NCI-H1417 treated with DMSO at 0.1 percent for 48 hours (cell line): ENCODE measurements at regions not wholly inside any gene's neighbourhood (a gene's known extent, or its start where the extent isn't known, plus 50 kb on each side); places are given as distances from the start of the nearest gene placed in this dataset.
"Not testable (repeated sequence)": the region's sequence is repeated elsewhere in the genome, so short reads cannot be mapped to it uniquely, and the experiment has no call there.

Experiments used
- DNase-seq: peaks from one replicate; lab custom pipeline; 2025; lab: John Stamatoyannopoulos, UW

DNA sequence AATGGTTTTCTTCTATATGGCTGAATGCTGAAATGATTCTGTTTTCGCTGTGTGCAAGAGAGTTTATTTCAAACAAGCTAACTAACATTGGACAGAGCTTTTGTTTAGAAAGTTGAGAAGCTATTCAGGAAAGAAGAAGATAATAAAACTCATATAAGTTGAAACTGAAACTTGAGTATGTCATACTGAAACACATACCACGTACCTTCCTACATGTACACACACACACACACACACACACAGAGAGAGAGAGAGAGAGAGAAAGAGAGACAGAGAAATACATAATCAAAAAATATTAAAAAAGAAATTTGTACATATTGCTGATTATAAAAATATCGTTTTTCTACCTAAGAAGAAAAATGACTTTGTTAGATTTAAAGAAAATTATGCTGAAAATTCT is 561.9 kb upstream of the KCND2 start:
- no peak for DNase-seq

GRCh38 chr7:119712886-119713462 is 560.0 kb upstream of the KCND2 start:
- no peak for DNase-seq

GRCh38 chr7:119713606-119714005 is 559.4 kb upstream of the KCND2 start:
- no peak for DNase-seq

- no peak for DNase-seq
Measured at GRCh38 chr7:119720541-119720940, 552.4 kb upstream of the KCND2 start.

- no peak for DNase-seq
Measured at GRCh38 chr7:119724041-119724792, 548.8 kb upstream of the KCND2 start.

DNA sequence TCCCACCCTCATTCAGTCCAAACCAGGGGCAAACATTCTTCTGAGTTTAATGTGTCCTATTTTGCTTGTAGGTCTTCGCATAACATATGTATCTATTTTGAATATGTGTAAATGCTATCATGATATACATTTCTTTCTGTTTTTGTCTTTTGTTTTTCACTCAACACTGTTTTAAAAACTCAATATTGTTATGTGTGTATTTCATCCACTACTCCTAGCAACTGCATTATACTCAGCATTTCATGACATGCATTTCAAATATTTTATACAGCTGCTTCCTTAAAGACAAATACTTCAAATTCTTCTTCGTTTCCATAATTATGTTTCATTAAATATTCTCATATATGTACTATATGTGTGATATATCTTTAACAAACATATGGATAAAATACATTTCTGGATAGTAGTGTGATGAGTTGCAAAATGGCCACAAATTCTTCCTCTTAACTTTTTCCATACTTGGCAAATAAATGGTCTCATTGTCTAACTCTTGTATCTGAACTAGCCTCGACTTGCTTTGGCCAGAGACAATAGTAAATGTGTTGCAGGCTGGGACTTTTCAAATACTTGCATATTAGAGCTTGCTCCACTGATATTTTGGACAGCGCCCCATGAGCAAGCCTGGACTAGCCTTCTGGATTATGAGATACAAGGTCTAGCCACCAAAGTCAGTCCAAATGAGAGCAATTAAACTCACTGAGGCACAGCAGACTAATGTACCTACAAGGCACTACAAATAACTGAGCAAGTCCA is 539.7 kb upstream of the KCND2 start:
- DNase-seq = no peak

DNA sequence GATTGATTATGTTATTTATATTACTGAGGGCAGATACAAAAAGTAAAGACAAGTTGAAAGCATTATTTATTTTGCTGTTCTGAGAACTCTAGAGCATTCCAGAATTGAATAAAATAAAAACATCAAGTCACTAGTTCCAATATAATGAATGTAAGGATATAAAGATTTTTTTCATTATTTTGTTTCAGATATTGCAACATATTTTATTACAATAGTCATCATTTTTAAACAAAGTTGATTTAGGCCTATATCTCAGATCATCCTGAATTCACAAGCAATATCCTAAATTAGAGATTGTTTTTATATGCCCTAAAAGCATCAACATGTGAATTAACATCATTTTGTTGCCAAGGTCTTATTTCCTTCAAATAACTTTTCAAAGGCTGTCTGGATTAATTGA is 535.6 kb upstream of the KCND2 start:
- DNase-seq = no peak

DNA sequence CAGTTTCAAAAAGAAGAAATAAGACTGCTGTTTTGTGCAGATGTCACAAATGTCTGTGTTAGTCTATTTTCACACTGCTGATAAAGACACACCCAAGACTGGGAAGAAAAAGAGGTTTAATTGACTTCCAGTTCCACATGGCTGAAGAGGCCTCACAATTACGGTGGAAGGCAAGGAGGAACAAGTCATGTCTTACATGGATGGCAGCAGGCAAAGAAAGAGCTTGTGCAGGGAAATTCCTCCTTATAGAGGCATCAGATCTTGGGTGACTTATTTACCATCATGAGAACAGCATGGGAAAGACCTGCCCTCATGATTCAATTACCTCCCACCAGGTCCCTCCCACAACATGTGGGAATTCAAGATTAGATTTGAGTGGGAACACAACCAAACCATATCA is 527.7 kb upstream of the KCND2 start:
- DNase-seq = not testable (repeated sequence)

- DNase-seq = no peak
Measured at GRCh38 chr7:119748251-119748860, 524.6 kb upstream of the KCND2 start.

- DNase-seq = no peak
Measured at GRCh38 chr7:119748991-119749390, 524.0 kb upstream of the KCND2 start.

DNA sequence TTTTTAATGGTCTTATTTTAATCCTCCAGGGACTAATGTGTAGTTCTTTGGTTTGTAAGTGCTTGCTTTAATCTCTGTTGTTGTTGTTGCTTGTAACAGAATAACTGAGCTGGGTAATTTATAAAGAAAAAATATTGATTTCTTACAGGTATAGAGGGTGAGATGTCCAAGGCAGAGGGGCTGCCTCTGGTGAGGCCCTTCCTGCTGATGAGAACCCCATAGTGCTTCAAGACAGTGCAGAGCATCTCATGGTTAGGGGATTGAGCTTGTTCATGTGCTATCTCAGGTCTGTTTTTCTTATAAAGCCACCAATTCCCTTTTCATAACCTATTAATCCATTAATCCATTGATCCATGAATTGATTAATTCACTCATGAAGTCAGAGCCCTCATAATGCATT is 516.3 kb upstream of the KCND2 start:
- no peak for DNase-seq

- no peak for DNase-seq
Measured at GRCh38 chr7:119758254-119758653, 514.7 kb upstream of the KCND2 start.

GRCh38 chr7:119761776-119762175 is 511.2 kb upstream of the KCND2 start:
- no peak for DNase-seq

DNA sequence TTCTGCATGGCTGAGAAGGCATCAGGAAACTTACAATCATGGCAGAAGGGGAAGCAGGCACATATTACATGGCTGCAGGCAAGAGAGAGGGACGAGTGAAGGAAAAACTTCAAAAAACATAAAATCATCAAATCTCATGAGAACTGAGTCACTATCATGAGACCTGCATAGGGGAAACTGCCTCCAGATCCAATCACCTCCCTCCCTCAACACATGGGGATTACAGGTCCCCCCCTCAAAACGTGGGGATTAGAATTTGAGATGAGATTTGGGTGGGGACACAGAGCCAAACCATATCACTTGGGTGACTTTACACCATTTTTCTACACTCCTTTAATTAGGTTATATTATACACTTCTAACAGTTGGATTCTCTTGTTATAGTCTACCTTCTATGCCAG is 490.7 kb upstream of the KCND2 start:
- no peak for DNase-seq

GRCh38 chr7:119783799-119784198 is 489.2 kb upstream of the KCND2 start:
- DNase-seq = no peak

- no peak for DNase-seq
Measured at GRCh38 chr7:119802147-119802546, 470.8 kb upstream of the KCND2 start.

DNA sequence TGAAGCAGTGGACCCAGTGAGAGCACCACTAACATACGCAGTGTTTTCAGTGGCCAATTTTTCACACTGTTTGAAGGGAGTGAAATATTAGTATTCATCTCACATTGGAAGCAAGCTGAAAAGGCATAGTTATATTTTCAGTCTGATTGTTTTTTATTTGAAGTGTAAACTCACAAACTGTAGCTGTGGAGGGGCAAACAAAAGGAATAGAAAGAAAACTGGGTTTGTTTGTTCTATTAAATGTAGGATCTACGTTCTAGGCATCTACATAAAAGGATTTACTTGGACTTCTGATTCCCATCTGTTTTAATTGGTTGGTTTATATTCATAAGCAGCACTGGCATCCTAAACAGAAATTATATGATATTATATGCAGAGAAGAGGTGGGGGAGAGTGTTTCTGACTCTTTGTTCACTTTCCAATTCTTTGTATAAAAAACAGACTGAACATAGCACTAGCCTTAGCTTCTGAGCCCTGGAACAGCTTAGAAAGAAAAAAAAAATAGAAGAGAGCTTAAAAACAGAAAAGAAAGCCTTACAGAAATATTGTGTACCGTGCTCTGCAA is 447.8 kb upstream of the KCND2 start:
- no peak for DNase-seq

GRCh38 chr7:119826547-119826946 is 446.4 kb upstream of the KCND2 start:
- DNase-seq = no peak

- DNase-seq = no peak
Measured at GRCh38 chr7:119838444-119838843, 434.5 kb upstream of the KCND2 start.

DNA sequence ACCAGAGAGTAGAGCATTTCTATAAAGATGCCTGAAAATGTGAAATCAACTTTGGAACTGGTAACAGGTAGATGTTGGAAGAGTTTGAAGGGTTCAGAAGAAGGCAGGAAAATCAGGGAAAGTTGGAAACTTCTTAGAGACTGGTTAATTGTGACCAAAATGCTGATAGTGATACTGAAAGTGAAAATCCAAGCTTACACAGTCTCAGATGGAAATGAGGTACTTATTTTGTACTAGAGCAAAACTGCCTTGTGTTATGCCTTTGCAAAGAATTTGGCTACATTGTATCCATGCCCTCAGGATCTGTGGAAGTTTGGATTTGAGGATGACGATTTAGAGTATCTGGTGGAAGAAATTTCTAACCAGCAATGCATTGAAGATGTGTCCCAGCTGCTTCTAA is 430.6 kb upstream of the KCND2 start:
- DNase-seq = no peak

DNA sequence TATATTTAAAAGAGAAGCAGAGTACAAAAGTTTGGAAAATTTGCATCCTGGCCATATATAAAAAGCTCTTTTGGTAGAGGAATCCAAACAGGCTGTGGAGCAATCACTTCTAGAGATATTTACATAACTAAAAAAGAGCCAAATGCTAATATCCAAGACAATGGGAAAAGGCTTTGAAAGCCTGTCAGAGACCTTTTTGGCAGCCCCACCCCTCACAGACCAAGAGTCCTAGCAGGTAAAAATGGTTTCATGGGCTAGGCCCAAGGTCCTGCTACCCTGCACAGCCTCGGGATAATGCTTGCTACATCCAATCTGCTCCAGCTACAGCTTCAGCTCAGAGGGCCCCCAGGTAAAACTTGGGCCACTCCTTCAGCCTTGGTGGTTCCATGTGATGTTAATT is 430.2 kb upstream of the KCND2 start:
- no peak for DNase-seq

GRCh38 chr7:119861385-119861784 is 411.6 kb upstream of the KCND2 start:
- DNase-seq = no peak

DNA sequence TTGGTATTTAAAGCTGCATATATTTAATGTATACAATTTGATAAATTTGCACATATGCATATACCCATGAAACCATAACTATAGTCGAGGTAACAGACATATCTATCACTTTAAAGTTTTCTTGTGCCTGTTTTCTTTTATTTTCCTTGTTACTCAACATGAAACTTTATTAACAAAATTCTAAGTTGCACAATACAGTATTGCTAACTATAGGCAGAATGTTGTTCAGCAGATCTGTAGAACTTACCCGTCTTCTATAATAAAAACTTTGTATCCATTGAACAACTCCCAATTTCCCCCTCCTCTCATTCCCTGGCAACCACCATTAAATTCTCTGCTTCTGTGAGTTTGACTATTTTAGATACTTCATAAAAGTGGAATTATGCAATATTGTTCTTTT is 404.6 kb upstream of the KCND2 start:
- DNase-seq = no peak
